OCI-LY1 (cell line): ENCODE measurements at regions not wholly inside any gene's neighbourhood (a gene's known extent, or its start where the extent isn't known, plus 50 kb on each side); places are given as distances from the start of the nearest gene placed in this dataset.

Experiments used
- CTCF ChIP-seq: fragments of 200-600 bp; sonication (generic), shearing (Covaris generic); IDR thresholded peaks from 2 replicates; pipeline ENCODE4 v1.5.1; 2017; ENCODE audit warnings: mild to moderate bottlenecking, antibody characterized with exemption, low read length, moderate library complexity, mixed read lengths
- EZH2 ChIP-seq: fragments of 200-600 bp; sonication (generic), shearing (Covaris generic); IDR thresholded peaks from 2 replicates; pipeline ENCODE4 v1.8.0; 2017; ENCODE audit warnings: borderline replicate concordance, mixed run types, mild to moderate bottlenecking, antibody characterized with exemption, low read length, moderate library complexity, mixed read lengths

GRCh38 chr5:136646915-136647314 is 281.6 kb upstream of the TRPC7 start:
- TF ChIP-seq CTCF (no peak), EZH2 (no peak)
